ENCODE measurements at regions not wholly inside any gene's neighbourhood (a gene's known extent, or its start where the extent isn't known, plus 50 kb on each side); places are given as distances from the start of the nearest gene placed in this dataset.
"Not testable (repeated sequence)": the region's sequence is repeated elsewhere in the genome, so short reads cannot be mapped to it uniquely, and the experiment has no call there.

DNA sequence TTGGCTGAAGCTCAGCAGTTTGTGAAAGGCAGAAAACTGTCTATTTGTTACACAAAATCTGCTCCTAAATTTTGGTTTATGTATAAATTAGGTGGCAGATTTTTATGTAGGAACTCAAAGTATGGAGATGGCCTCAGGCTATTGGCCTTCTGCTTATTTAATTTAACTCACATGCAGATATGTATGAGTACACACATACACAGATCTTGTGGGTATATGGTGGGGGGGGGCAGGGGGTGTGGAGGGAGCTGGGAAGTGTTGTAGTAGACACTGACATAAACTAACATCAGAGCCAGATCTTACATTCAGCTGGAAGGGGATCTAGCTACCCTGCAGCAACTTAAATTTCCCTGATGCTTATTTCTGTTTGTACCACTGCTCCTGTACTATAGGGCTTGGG lies 170.8 kb downstream of the EPM2A start:
- no peak for DNase-seq (ENCODE audit: low read depth in 3 of 3, low spot score in 2 of 3)

DNA sequence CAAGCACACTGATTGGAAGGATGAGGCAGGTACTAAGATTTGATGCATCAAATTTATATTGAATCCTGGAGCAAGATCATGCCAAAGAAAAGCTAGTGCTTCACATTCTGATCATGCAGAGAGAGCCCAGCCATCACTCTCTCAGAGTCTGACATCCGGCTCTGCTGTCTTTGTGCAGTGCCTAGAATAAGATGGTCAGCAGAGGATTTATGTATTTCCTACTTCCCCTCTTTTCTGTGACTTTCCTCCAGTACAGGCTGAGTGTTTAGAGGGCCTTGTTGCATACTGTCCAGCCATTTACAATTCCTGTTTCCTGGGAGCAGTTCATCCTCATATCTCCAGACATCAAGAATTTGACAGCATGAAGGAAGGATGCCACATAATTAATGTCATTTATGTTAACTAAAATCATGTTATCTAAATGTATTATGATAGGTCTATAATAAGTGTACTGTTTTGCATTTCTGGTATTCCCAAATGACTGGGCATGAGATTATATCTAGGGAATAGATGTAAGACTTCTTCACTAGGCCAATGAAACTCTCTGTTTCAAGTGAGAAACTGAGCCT lies 167.6 kb downstream of the EPM2A start:
- no peak for DNase-seq (ENCODE audit: low read depth in 3 of 3, low spot score in 2 of 3)

DNA sequence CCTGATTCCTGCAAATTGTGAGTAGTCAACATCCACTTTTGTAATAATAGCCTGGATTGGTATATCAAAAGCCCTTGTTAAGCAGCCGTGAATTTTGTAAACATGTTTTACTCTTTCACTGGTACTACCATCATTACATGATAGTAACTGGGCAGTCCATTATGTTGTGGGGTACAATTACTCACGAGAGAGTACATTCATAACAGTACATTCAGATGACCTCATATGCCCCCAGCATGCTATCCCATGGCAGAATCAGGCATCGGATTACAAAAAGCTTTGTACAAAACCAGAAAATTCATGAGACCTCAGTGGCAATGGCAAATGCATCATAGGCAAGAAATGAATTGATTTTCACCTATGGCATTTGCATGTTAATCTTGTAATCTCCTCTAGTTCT lies 166.2 kb downstream of the EPM2A start:
- DNase-seq (ENCODE audit: low read depth in 3 of 3, low spot score in 2 of 3): no peak

DNA sequence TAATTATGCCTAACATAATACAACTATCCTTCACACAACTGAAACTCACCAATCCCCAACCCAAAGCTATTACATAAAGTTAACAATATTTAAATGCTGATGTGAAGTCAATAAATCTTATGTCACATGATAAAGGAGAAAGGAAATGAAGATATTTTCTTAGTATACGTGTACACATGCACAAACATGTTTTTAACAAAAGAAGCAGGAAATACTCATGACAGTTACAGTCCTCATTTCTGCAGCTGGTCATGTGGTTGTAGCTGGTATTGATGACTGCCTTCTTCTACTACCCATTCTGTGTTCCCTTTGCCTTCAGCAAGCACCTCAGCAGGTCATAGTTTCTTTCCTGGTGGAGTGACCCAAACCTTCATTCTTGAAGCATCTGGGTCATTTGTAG lies 165.0 kb downstream of the EPM2A start:
- DNase-seq (ENCODE audit: low read depth in 3 of 3, low spot score in 2 of 3): not testable (repeated sequence)

DNA sequence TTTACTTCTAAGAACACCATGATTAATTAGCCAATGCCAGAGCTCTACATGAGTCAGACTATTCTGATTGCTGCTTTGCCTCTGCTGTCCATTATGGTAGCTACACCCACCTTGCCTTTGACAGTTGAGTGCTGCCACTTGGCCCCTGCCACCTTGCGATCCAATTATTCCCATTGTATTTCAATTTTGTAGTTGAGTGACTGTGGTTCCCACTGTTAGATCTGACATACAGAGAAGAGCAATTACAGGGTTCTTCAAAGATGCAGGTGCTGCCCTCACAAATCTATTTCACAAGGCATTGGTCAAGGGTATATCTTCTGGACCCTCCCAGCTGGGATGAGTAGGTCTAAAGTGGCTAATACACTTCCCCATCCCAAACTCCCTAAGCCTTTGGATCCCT lies 161.1 kb downstream of the EPM2A start:
- not testable (repeated sequence) for DNase-seq (ENCODE audit: low read depth in 3 of 3, low spot score in 2 of 3)
